ENCODE measurements at regions not wholly inside any gene's neighbourhood (a gene's known extent, or its start where the extent isn't known, plus 50 kb on each side); places are given as distances from the start of the nearest gene placed in this dataset.

DNA sequence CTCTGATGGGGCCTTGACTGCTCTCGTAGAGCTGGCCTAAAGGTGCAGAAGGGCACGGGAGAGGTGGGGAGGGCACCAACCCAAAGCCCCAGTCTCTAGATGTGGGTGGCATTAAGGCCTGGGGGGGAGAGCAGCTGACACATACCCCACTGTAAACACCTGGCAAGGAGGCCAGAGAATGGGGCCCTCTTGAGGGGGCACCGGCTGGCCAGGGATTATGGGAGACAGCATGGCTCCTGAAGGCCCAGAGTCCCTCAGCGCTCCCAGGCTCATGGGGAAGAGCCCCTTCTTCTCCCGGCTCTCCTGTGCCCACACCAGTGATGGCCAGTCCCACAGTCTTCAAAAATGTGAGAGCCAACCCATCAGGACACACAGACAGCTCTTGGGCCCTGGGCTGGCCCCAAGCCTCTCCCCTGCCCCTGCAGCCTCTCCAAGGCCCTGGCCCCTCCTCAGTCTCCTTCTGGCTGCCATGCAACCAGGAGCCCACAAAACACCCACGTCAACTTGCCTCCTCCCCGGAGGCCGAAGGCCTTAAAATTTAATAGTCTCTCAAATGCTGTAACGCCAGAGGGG, 58.2 kb upstream of the FOXP4 start (continued):
- TF ChIP-seq, protein P1, sequence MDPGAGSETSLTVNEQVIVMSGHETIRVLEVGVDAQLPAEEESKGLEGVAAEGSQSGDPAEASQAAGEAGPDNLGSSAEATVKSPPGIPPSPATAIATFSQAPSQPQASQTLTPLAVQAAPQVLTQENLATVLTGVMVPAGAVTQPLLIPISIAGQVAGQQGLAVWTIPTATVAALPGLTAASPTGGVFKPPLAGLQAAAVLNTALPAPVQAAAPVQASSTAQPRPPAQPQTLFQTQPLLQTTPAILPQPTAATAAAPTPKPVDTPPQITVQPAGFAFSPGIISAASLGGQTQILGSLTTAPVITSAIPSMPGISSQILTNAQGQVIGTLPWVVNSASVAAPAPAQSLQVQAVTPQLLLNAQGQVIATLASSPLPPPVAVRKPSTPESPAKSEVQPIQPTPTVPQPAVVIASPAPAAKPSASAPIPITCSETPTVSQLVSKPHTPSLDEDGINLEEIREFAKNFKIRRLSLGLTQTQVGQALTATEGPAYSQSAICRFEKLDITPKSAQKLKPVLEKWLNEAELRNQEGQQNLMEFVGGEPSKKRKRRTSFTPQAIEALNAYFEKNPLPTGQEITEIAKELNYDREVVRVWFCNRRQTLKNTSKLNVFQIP (CRISPR knock-in tag; IDR thresholded peaks at IDR 0.05; ENCODE audit: borderline replicate concordance, low read depth), result no peak
- TF ChIP-seq ZNF8 (CRISPR knock-in tag; IDR thresholded peaks at IDR 0.05), result no peak
- TF ChIP-seq TOX (CRISPR knock-in tag; IDR thresholded peaks at IDR 0.05; ENCODE audit: borderline replicate concordance), result no peak

- peak; percentile 92 for ATAC-seq
- no peak for TF ChIP-seq ZNF8 (CRISPR knock-in tag; IDR thresholded peaks at IDR 0.05)
- no peak for TF ChIP-seq ZNF70 (CRISPR knock-in tag; IDR thresholded peaks at IDR 0.05)
- no peak for TF ChIP-seq ISL1 (CRISPR knock-in tag; IDR thresholded peaks at IDR 0.05)
- TF ChIP-seq, protein P2, sequence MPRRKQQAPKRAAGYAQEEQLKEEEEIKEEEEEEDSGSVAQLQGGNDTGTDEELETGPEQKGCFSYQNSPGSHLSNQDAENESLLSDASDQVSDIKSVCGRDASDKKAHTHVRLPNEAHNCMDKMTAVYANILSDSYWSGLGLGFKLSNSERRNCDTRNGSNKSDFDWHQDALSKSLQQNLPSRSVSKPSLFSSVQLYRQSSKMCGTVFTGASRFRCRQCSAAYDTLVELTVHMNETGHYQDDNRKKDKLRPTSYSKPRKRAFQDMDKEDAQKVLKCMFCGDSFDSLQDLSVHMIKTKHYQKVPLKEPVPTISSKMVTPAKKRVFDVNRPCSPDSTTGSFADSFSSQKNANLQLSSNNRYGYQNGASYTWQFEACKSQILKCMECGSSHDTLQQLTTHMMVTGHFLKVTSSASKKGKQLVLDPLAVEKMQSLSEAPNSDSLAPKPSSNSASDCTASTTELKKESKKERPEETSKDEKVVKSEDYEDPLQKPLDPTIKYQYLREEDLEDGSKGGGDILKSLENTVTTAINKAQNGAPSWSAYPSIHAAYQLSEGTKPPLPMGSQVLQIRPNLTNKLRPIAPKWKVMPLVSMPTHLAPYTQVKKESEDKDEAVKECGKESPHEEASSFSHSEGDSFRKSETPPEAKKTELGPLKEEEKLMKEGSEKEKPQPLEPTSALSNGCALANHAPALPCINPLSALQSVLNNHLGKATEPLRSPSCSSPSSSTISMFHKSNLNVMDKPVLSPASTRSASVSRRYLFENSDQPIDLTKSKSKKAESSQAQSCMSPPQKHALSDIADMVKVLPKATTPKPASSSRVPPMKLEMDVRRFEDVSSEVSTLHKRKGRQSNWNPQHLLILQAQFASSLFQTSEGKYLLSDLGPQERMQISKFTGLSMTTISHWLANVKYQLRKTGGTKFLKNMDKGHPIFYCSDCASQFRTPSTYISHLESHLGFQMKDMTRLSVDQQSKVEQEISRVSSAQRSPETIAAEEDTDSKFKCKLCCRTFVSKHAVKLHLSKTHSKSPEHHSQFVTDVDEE (CRISPR knock-in tag; IDR thresholded peaks at IDR 0.05), result no peak
- no peak for TF ChIP-seq PATZ1 (CRISPR knock-in tag; IDR thresholded peaks at IDR 0.05; ENCODE audit: borderline replicate concordance)
- TF ChIP-seq ZFP3 (CRISPR knock-in tag; IDR thresholded peaks at IDR 0.05), result no peak
- no peak for TF ChIP-seq RARB (CRISPR knock-in tag; IDR thresholded peaks at IDR 0.05)
- no peak for TF ChIP-seq BACH2 (CRISPR knock-in tag; IDR thresholded peaks at IDR 0.05; ENCODE audit: borderline replicate concordance)
- TF ChIP-seq, protein P1 (CRISPR knock-in tag; IDR thresholded peaks at IDR 0.05; ENCODE audit: borderline replicate concordance, low read depth), result no peak
- no peak for TF ChIP-seq PPARA (CRISPR knock-in tag; IDR thresholded peaks at IDR 0.05; ENCODE audit: borderline replicate concordance)
- TF ChIP-seq CREB5 (CRISPR knock-in tag; IDR thresholded peaks at IDR 0.05; ENCODE audit: low read depth), result no peak
- no peak for TF ChIP-seq ZFP30 (CRISPR knock-in tag; IDR thresholded peaks at IDR 0.05)
- TF ChIP-seq TCF4 (CRISPR knock-in tag; IDR thresholded peaks at IDR 0.05; ENCODE audit: borderline replicate concordance), result no peak
- no peak for TF ChIP-seq CSRNP3 (CRISPR knock-in tag; IDR thresholded peaks at IDR 0.05)
- TF ChIP-seq ZNF565 (CRISPR knock-in tag; conservative IDR thresholded peaks at IDR 0.05; ENCODE audit: low read depth), result no peak
- no peak for TF ChIP-seq SNAI2 (CRISPR knock-in tag; IDR thresholded peaks at IDR 0.05)
- TF ChIP-seq GLIS3 (CRISPR knock-in tag; IDR thresholded peaks at IDR 0.05), result no peak
Observed at GRCh38 chr6:41488433-41489119, 57.6 kb upstream of the FOXP4 start.

Data from SK-N-SH treated with all-trans-retinoic acid at 6 μM for 48 hours (cell line).